HG03139 (cell line): ENCODE measurements at regions not wholly inside any gene's neighbourhood (a gene's known extent, or its start where the extent isn't known, plus 50 kb on each side); places are given as distances from the start of the nearest gene placed in this dataset.

Experiments
- ATAC-seq: cut with Tn5 transposase; IDR thresholded peaks from one replicate; pipeline ENCODE4 v1.9.1; 2021; ENCODE audit not compliant: unreplicated experiment

DNA sequence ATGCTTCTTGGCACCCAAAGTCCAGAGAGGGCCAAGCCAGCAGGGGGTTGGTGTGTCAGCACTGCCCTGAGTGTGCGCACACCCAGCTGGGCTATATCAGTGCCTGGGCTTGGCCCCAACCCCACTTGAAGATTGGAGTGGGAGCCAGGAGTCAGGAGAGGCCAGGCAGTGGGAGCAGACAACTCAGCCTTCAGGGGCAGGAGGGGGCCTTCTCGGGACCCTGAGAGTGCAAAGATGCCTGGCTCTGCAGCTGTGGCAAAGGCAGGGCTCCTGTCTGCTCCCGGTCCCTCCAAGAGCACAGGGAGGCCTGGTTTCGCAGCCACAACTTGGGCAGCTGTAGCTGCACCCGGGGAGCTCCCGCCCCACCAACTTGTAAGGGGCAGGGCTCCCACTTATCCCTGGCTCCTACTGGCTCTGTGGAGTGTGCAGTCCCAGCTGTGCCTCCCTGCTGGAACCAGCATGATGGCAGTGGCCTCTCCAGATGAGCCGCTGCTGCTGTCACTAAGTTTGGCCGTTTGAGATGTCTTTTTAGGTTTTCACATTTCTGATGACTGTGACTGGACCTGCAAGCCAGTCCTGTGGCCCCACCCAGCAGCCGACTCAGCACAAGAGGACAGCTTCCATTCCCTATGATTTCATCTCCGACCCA, 148.8 kb upstream of the HS6ST1 start:
- ATAC-seq = no peak

DNA sequence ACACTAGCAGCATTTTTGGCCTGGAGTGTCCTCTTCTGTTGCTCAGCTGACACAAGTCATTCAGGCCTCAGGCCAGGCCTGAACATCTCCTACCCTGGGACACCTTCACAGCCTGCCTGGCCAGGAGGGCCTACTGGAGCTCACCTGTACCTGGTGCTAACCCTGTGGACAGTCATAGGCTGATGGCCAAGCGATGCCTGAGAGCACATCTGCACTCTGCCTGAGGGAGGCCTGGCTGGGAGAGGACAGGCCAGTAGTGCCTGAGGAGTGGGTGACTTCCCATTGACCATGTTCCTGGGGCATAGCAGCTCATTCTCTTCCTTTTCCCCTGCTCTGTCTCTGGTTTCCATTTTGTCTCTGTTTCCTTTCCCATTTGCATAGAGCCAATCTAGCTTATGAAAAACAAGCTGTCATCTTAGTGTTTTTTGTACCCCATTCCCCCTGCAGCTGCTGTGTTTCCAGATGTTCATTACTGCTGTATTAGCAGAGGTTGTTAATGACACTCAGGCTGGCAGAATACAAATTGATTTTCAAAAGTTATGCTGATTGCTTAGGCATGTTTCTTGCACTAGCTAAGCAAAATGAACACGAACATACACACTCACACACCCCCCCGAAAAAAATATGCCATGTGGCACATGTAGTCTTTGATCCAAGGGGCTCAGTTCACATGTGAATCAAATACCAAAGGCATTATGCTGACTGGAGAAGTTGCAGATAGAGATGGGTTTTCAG, 149.7 kb upstream of the HS6ST1 start:
- ATAC-seq = no peak

DNA sequence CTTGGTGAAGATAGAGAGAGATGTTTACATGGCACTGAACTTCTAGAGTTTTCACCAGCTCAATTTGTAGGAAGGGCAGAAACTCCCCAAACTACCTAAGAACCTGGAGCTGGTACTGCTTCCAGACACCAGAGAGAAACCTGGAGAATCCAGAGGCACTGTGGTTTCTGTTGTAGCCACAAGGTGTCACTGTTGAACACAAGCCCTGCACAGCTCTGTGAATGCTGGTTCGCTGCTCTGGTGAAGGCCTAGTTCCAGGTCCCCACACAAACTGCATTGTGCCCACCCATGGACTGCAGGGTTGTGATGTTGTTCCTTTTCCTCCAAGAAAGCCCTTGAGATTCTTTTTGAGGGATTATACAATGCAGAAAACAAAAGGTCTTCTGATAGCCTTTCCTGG, 150.5 kb upstream of the HS6ST1 start:
- ATAC-seq = no peak

DNA sequence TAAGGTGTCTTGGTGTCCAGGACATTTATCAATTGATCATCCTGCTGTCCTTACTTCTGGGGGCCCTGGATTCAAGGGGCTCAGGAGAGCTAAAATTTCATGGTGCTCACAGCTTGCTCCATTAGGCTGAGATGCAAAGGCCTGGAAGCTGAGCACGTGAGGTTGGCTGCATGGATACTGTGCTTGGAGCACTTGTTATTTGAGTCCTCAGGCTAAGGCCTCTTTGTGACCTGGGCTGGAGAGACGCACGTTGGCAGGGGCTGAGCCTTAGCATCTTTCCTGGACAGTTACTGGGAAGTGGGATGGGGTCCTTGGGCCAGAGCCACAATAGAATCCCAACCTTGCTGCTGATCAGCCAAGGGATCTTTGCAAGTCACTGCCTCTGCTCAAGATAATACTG, 151.2 kb upstream of the HS6ST1 start:
- no peak for ATAC-seq

DNA sequence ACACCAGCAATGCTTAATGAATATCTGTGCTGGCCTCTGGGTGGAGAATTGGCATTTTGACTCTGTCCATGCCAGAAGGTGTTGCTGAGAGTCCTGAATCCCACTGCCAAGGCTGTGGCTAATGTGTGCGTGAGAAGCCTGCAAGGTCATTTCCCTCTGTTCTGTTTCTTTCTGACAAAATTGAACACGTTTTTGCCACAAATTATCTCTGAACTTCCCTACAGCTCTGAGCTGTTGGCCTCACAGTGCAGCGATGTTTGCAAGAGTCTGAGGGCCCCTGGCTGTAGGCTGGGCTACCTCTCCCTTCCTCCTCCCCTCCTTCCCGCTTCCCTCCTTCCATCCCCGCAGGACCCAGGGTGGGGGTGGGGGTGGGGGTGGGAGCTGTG, 154.1 kb upstream of the HS6ST1 start:
- peak; percentile 21 for ATAC-seq

DNA sequence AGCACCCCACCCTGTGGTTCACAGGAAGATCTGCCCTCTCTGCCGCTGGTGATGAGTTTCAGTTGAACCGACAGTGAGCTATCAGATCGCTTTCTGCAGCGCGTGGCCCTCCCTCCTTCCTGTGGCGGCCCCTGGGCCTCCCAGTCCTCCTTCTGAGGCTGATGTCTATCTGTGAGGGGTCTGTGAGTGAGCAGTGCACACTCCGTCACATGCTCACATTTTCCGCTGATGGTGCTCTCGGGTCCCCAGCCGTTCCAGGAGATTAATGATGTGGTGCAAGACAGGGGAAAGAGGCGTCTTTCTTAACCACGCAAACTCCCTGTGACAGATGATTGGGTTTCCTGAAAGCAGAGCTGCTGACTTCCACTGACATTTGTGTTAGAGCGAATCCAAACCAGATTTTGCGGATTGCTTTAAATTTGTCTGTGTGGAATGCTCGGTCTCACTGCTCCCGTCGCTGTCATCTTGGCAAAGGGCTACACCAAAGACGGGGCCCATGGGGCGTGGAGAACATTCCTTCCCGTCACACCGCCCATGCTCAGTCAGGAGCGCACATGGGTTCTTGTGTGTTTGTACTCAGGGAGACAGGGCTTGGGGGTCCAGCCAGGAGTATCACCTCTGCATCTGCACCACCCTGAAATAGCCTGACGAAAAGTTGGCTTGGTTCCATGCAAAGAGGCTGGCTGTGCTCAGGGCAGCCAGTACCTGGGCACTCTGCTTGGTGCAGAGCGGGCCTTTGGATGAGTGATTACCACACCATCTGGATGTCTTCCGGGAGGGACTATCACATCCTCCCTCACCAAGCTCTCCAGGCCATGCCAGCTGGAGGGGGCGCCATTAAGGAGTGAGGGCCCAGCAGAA, 154.7 kb upstream of the HS6ST1 start:
- ATAC-seq = peak; percentile 57

DNA sequence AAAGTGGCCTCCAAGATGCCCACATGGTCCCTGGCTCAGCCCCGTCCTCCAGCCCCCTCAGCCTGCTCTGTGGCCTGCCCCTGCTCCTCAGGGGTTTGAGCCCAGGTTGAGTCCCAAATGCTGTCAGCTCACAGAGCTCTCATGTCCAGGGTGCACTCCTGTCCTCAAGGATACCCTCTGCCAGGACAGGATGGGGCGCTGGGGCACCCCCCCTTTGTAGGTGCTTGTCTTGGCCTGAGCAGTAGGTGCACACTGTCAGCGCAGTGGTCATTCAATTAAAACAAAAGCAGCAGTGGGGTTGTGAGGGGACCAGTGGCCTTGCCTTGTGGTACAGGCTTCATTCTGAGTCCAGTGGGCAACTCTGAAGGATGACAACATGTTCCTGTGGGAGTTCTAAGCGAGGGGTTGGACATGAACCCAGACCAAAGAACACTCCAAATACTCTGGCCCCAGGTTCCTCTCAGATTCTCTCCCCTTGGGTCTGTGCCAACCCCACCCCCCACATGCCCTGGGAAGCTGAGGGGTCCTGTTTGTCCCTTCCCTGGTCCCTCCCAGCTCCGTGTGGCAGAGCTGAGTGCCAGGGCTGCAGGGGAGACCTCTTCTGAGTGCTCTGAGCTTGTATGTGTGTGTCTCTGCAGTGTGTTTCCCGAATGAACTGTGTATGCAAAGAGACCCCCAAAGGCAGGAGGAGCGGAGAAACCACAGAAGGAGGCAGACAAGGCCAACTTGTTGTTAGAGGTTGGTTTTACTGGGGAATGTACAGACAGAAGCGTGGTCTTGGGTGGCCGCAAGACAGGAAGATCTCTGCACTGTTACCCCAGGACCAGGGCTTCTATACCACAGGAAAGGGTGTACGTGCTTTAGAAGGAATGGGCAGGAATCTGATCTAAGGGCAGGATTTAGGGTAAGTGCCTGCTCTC, 155.6 kb upstream of the HS6ST1 start:
- no peak for ATAC-seq

DNA sequence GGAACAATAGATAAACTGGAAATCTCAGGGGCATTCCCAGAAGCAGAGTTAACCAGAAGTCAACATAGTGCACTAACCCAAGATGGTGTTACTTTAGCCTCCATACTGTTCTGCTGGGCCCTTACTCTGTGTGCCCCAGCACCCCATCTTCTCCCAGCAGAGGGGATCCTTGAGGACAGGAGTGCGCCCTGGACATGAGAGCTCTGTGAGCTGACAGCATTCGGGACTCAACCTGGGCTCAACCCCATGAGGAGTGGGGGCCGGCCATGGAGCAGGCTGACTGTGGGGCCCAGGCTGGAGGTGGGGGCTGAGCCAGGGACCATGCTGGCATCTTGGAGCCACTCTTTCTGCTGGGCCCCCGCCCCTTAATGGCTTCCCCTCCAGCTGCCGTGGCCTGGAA, 156.3 kb upstream of the HS6ST1 start:
- ATAC-seq = no peak

DNA sequence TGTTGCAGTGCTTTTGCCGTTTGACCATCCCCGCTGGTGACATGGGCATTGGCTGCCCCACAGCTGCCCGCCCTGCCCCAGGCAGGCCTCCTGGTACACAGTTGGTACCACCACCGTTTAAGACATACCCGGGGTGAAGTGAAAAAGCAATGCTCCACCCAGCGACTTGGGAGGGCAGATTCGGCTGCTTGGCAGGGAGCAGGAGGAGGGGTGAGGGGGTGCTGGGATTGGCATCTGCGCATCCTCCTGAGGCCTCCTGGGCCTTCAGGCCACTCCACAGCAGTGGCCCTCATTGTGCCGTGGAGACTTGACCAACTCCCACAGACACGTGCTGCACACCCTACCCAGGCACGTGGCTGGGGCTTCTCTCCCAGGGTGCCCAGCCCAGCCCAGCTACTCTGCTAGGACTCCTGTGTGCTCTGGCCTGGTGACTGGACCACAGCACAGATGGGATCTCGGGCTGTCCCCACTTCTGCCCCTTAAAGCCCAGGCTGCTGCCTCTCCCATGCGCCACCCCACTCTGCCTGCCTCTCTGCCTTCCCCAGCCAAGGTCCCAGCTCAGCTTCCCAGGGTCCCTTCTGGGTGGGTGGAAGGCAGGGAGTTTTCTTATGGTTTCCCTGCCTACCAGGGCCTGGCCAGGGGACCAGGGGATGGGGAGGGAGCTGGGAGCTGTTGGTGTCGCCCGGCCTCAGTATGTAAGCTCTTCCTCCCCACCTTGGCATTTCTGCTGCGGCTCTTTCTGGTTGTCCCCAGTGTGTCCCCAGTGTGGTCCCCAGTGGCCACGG, 157.0 kb upstream of the HS6ST1 start:
- no peak for ATAC-seq

DNA sequence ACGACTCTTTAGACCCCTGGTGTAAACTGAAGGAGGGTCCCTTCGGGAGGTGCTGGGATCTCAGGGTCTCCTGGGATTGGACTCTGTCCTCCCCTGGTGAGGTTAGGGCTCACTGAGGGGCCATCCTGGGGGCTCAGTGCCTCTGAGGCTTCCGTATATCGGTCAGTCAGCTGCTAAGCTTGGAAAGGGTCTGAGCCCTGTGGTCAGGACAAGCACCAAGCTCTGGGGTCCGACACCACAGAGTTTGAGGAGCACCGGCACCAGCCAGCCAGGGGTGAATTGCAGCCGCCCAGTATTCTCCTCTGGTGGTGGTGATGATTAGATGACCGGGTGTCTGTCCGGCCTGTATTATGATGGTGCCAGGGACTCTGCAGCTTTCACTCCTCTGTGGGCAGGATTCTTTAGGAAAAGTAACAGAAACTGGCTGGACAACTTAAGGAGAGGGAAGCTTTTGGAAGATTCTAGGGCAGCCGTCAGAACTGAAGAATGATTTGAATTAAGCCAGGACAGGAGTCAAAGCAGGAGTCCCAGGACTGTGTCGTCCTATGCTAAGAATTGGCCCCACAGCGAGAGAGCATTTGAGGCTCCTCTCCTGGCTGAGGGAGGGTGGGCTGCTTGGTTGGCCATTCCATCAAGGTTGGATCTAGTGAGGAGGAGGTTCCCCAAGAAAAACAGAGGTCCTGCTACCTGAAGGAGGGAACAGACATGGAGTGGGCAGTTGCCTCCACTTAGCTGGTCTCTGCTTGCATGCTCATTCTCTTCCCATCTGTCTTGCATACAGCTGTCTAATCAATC, 158.6 kb upstream of the HS6ST1 start:
- no peak for ATAC-seq

DNA sequence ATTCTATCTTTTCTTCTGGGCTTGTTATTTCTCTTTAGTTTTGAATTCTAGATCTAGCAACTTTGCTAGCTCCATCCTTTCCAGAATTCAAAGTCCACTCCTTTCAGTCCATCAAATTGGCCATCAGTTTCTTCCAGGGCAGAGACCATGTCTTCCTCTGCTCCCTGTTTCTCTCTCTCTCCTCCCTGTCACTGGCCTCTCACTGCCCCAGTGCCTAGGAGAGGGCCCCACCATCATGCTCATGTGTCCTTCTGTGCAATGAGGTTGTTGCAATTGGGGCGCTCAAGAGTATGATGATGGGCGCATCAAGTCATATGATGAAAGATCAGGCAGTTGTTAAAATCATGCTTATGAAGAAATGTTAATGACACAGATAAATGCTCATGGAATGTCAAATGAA, 159.2 kb upstream of the HS6ST1 start:
- ATAC-seq = no peak

DNA sequence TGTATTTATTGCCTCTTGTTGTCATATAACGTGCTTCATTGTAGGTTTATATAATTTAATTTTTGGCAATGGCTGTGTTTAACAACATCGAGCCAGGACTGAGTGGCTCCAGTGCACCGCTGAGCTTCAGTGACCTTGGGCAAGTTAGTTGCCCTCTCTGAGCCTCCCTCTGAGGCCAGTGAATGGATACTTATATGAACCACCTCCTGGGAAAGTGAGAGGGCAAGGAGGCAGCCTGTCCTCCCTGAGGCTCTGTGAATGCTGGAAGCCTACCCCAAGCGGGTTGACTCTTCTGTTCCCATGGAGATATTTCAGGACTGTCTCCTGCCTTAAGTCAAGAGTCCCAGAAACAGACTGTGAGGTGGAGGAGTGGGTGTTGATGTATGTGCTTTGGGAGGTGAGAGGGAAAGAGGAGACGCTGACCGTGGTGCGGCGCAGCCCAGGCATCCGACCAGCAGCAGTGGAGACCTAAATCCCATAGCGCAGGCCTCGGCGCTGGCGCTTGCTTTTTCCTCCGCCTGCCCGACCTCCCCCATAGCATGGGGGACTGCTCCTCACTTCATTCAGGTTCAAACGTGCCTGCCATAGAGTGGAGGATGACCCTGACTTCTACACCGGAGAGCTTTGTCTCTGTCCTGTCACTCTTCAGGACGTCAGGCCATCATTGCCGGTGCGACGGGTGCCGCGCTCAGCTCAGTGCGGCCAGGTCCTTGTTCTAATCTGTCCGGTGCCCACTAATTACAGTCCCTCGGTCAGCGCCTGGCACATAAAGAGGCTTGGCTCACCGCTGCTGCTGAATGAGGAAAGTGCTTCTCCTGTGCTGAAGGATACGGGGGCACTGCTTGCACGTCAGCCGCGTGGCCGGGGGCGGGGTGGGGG, 167.3 kb upstream of the HS6ST1 start:
- no peak for ATAC-seq

DNA sequence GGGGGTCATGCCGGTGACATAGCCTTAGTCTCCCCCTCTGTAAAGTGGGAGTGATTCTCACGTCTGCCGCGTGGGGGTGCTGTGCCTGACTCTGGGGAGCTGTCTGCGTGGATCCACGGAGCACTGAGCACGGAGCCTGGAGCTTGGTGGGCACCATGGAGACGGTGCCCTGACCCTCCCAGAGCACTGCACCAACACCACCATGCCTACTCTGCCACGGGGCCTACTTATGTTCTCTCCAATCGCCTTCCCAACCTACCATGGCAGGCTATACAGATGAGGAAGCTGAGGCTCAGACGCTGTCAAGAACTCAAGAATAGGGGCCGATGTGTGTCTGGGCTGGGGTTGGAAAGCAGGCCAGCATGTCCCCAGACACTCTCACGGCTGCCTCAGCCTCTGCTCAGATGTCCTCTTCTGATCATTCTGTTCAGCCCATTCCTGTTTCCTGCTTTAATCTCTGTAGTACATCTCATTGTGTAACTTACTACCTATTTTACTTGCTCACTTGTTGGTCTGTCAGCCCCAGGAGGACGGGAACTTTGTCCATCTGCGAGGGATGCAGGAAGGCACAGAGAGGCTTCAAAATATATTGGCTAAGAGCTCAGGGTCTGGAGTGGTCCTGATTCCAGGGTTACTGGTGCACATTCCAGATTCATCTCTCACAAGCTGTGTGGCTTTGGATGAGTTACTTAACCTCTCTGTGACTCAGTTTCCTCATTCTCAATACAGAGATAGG, 168.1 kb upstream of the HS6ST1 start:
- no peak for ATAC-seq

DNA sequence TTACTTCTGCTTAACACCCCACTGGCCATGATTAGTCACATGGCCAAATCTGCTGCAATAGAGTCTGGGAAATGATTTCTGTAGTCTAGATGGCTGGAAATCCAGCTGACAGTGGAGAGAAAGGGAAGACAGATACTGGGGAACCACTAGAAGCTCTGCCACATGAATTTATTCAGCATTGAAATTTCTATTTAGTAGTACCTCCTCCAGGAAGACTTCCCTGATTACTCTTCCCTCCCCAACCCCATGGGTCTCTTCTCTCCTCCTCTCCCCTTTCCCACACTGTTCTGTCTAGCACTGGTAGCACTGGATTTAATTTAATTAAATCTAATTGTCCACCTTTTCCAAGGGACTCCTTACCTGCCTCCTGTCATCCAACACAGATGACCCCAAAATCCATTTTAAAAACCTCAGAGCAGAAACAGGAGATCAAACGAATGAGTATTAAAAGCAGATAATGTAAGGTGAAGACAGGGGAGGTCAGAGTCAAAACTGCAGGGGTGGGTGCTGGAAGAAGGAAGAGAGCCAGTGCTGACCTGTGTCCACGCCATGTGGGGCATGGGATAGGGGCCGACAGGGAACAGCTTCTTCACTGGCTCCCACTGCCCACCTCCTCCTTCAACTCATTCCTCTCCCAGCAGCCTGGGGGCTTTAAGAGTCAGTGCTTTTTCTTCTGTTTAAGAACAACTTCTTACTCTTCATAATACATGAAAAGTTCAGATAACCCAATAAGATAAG, 169.2 kb upstream of the HS6ST1 start:
- ATAC-seq = no peak

DNA sequence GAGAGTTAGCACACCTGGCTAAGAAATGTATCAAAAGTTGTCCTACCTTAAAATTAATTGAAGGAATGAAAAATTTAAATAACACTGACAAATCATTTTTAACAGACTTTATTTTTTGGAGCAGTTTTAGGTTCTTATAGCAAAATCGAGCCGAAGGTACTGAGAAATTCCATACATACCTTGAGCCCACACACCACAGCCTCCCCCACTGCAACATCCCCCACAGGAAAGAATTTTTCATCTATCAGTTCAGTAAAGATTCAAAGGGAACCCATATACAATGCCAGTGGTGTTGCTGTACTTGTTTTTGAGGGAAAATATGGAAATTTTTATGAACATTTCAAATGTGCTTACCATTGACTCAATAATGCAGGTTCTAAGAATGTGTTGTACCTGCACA, 169.8 kb upstream of the HS6ST1 start:
- ATAC-seq = no peak

DNA sequence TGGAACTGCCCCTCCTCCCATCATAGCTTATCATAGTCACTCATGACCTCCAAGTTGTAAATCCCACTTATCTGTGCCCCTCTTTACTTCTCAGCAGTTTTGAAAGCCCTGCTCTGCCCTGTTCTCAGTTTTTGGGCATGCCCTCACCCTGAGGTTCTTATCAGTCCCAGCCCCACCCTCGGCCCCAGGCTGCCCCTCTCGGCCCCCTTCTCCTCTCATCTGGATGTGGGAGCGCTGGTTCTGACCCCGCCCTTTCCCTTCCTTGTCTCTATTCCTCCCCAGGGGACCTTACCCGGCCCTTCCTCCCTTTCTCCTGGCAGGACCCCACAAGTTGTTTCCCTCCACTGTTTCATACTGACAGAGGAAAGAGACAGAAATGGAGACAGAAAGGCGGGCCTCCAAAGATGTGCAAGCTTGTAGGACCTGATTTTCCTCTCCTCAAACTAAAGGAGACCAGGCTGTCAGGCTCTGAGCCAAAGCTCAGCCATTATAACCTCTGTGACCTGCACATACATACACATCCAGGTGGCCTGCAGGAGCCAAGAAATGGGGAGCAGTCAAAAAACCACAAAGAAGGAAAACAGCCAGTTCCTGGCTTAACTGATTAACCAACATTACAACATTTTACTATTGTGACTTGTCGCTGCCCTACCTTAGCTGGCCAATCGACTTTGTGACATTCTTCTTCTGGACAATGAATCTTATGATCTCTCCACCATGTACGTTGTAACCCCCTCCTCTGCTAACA, 171.0 kb upstream of the HS6ST1 start:
- ATAC-seq = no peak
